ENCODE measurements at regions not wholly inside any gene's neighbourhood (a gene's known extent, or its start where the extent isn't known, plus 50 kb on each side); places are given as distances from the start of the nearest gene placed in this dataset.
"Not testable (repeated sequence)": the region's sequence is repeated elsewhere in the genome, so short reads cannot be mapped to it uniquely, and the experiment has no call there.

GRCh38 chr11:21987261-21987660 is 205.6 kb upstream of the ANO5 start:
- H3K4me3 ChIP-seq (ENCODE audit: control insufficient read depth, low read depth, low read length): no peak overlapping the region
- DNase-seq (ENCODE audit: low read depth): no peak
- TF ChIP-seq CTCF (IDR thresholded peaks at IDR 0.05; ENCODE audit: control insufficient read depth, insufficient read depth, low read depth, low read length, missing control alignments): no peak

- no peak for DNase-seq (ENCODE audit: low read depth)
- no peak for TF ChIP-seq CTCF (IDR thresholded peaks at IDR 0.05; ENCODE audit: control insufficient read depth, insufficient read depth, low read depth, low read length, missing control alignments)
- no peak overlapping the region for H3K4me3 ChIP-seq (ENCODE audit: control insufficient read depth, low read depth, low read length)
Measured at GRCh38 chr11:21988477-21988876, 204.4 kb upstream of the ANO5 start.

GRCh38 chr11:22001803-22002202 is 191.1 kb upstream of the ANO5 start:
- DNase-seq (ENCODE audit: low read depth); H3K4me3 ChIP-seq (ENCODE audit: control insufficient read depth, low read depth, low read length): not testable (repeated sequence)

GRCh38 chr11:22006901-22007300 is 186.0 kb upstream of the ANO5 start:
- no peak for DNase-seq (ENCODE audit: low read depth)
- H3K4me3 ChIP-seq (ENCODE audit: control insufficient read depth, low read depth, low read length): no peak overlapping the region
- TF ChIP-seq CTCF (IDR thresholded peaks at IDR 0.05; ENCODE audit: control insufficient read depth, insufficient read depth, low read depth, low read length, missing control alignments): no peak

GRCh38 chr11:22031791-22032190 is 161.1 kb upstream of the ANO5 start:
- no peak for DNase-seq (ENCODE audit: low read depth)
- no peak overlapping the region for H3K4me3 ChIP-seq (ENCODE audit: control insufficient read depth, low read depth, low read length)
- TF ChIP-seq CTCF (IDR thresholded peaks at IDR 0.05; ENCODE audit: control insufficient read depth, insufficient read depth, low read depth, low read length, missing control alignments): no peak

GRCh38 chr11:22037505-22037904 is 155.4 kb upstream of the ANO5 start:
- TF ChIP-seq CTCF (IDR thresholded peaks at IDR 0.05; ENCODE audit: control insufficient read depth, insufficient read depth, low read depth, low read length, missing control alignments): no peak
- no peak for DNase-seq (ENCODE audit: low read depth)
- H3K4me3 ChIP-seq (ENCODE audit: control insufficient read depth, low read depth, low read length): no peak overlapping the region

GRCh38 chr11:22041039-22041438 is 151.8 kb upstream of the ANO5 start:
- no peak for DNase-seq (ENCODE audit: low read depth)
- no peak for TF ChIP-seq CTCF (IDR thresholded peaks at IDR 0.05; ENCODE audit: control insufficient read depth, insufficient read depth, low read depth, low read length, missing control alignments)
- no peak overlapping the region for H3K4me3 ChIP-seq (ENCODE audit: control insufficient read depth, low read depth, low read length)
